Astrocyte (in vitro differentiated cells and primary cell): ENCODE measurements at regions not wholly inside any gene's neighbourhood (a gene's known extent, or its start where the extent isn't known, plus 50 kb on each side); places are given as distances from the start of the nearest gene placed in this dataset.

Experiments
- DNase-seq: peaks from one replicate; pipeline ENCODE4 v3.0.0-alpha.2; 2010; ENCODE audit warnings: low read depth
- FAIRE-seq: peaks from 2 replicates; lab custom pipeline; 2011; peaks lifted over from hg19 to GRCh38; lab: Jason Lieb, UNC
- H2AFZ ChIP-seq: 2 replicates; pipeline ENCODE4 v1.6.0; 2012; ENCODE audit warnings: low read depth, low read length, inconsistent platforms
- H3K27ac ChIP-seq: 2 replicates; pipeline ENCODE4 v1.5.1; 2011; ENCODE audit warnings: low read depth, low read length, inconsistent platforms
- H3K27me3 ChIP-seq: 2 replicates; pipeline ENCODE4 v1.6.0; 2011; ENCODE audit warnings: low read length, inconsistent platforms; ENCODE audit not compliant: insufficient read depth
- H3K36me3 ChIP-seq: 2 replicates; pipeline ENCODE4 v1.5.1; 2011; ENCODE audit warnings: low read length, inconsistent platforms; ENCODE audit not compliant: insufficient read depth
- H3K4me1 ChIP-seq: 2 replicates; pipeline ENCODE4 v1.5.1; 2011; ENCODE audit warnings: low read length, inconsistent platforms; ENCODE audit not compliant: insufficient read depth
- H3K4me2 ChIP-seq: 2 replicates; pipeline ENCODE4 v1.6.0; 2012; ENCODE audit warnings: low read length, inconsistent platforms
- H3K4me3 ChIP-seq: 2 replicates; pipeline ENCODE4 v1.5.1; 2011; ENCODE audit warnings: low read depth, mild to moderate bottlenecking, low read length, inconsistent platforms; ENCODE audit not compliant: insufficient read depth
- H3K79me2 ChIP-seq: 2 replicates; pipeline ENCODE4 v1.6.0; 2012; ENCODE audit warnings: mild to moderate bottlenecking, low read length, inconsistent platforms; ENCODE audit not compliant: insufficient read depth
- H3K9ac ChIP-seq: 2 replicates; pipeline ENCODE4 v1.6.0; 2012; ENCODE audit warnings: mild to moderate bottlenecking, low read length, inconsistent platforms
- H3K9me3 ChIP-seq: 2 replicates; pipeline ENCODE4 v1.5.1; 2012; ENCODE audit warnings: low read depth, mild to moderate bottlenecking, low read length, inconsistent platforms; ENCODE audit not compliant: insufficient read depth
- H4K20me1 ChIP-seq: 2 replicates; pipeline ENCODE4 v1.6.0; 2012; ENCODE audit warnings: low read length, inconsistent platforms; ENCODE audit not compliant: insufficient read depth
- H3K27ac Mint-ChIP-seq: one replicate; pipeline ENCODE4 v1.8.0; 2021; ENCODE audit warnings: mild to moderate bottlenecking, mixed read lengths; ENCODE audit not compliant: unreplicated experiment
- H3K27me3 Mint-ChIP-seq: one replicate; pipeline ENCODE4 v1.8.0; 2021; ENCODE audit warnings: low read depth, mixed read lengths; ENCODE audit not compliant: unreplicated experiment
- H3K36me3 Mint-ChIP-seq: one replicate; pipeline ENCODE4 v1.8.0; 2021; ENCODE audit warnings: low read depth, mixed read lengths; ENCODE audit not compliant: unreplicated experiment
- H3K4me1 Mint-ChIP-seq: one replicate; pipeline ENCODE4 v1.8.0; 2021; ENCODE audit warnings: low read depth, mixed read lengths; ENCODE audit not compliant: unreplicated experiment
- H3K4me3 Mint-ChIP-seq: one replicate; pipeline ENCODE4 v1.8.0; 2021; ENCODE audit warnings: mild to moderate bottlenecking, moderate library complexity, mixed read lengths; ENCODE audit not compliant: unreplicated experiment
- H3K9me3 Mint-ChIP-seq: one replicate; pipeline ENCODE4 v1.8.0; 2021; ENCODE audit warnings: mild to moderate bottlenecking, mixed read lengths; ENCODE audit not compliant: unreplicated experiment
- CTCF ChIP-seq: IDR thresholded peaks from 2 replicates; pipeline ENCODE4 v1.5.1; 2011; ENCODE audit warnings: low read depth, mild to moderate bottlenecking, inconsistent platforms, low read length, moderate library complexity; ENCODE audit not compliant: insufficient read depth
- EZH2 ChIP-seq: IDR thresholded peaks from 2 replicates; pipeline ENCODE4 v1.6.1; 2012; ENCODE audit warnings: mild to moderate bottlenecking, low read length, inconsistent platforms; ENCODE audit not compliant: insufficient read depth

GRCh38 chr22:49576241-49577141 is 251.2 kb downstream of the BRD1 start:
- H3K4me3 Mint-ChIP-seq = no peak overlapping the region
- no peak for DNase-seq
- H3K27me3 ChIP-seq = no peaks in the 10 kb centered on the region
- H3K27me3 Mint-ChIP-seq = peaks cover 19% of the 10 kb centered on the region
- no peak overlapping the region for H3K9ac ChIP-seq
- no peak overlapping the region for H3K27ac Mint-ChIP-seq
- no peaks in the 10 kb centered on the region for H3K4me1 Mint-ChIP-seq
- no peak for TF ChIP-seq CTCF
- TF ChIP-seq EZH2 = no peak
- H3K9me3 Mint-ChIP-seq = peaks cover 7% of the 10 kb centered on the region
- H3K4me1 ChIP-seq = no peaks in the 10 kb centered on the region
- no peak overlapping the region for H3K4me2 ChIP-seq
- H3K36me3 ChIP-seq = no peaks in the 10 kb centered on the region
- H3K36me3 Mint-ChIP-seq = no peaks in the 10 kb centered on the region
- no peak overlapping the region for H2AFZ ChIP-seq
- H3K4me3 ChIP-seq = no peak overlapping the region
- no peaks in the 10 kb centered on the region for H4K20me1 ChIP-seq
- no peaks in the 10 kb centered on the region for H3K79me2 ChIP-seq
- H3K27ac ChIP-seq = no peak overlapping the region
- H3K9me3 ChIP-seq = peaks cover 13% of the 10 kb centered on the region
- FAIRE-seq = no peak

GRCh38 chr22:49575703-49576081 is 252.0 kb downstream of the BRD1 start:
- no peak overlapping the region for H2AFZ ChIP-seq
- H3K9me3 Mint-ChIP-seq = peaks cover 7% of the 10 kb centered on the region
- no peak overlapping the region for H3K4me3 Mint-ChIP-seq
- peaks cover 19% of the 10 kb centered on the region for H3K27me3 Mint-ChIP-seq
- FAIRE-seq = no peak
- no peaks in the 10 kb centered on the region for H3K79me2 ChIP-seq
- H3K27me3 ChIP-seq = no peaks in the 10 kb centered on the region
- H3K4me1 ChIP-seq = no peaks in the 10 kb centered on the region
- H3K4me2 ChIP-seq = no peak overlapping the region
- no peaks in the 10 kb centered on the region for H4K20me1 ChIP-seq
- TF ChIP-seq CTCF (no peak), EZH2 (no peak)
- no peaks in the 10 kb centered on the region for H3K36me3 Mint-ChIP-seq
- H3K4me3 ChIP-seq = no peak overlapping the region
- H3K9ac ChIP-seq = no peak overlapping the region
- DNase-seq = no peak
- no peaks in the 10 kb centered on the region for H3K36me3 ChIP-seq
- peaks cover 9% of the 10 kb centered on the region for H3K9me3 ChIP-seq
- no peak overlapping the region for H3K27ac Mint-ChIP-seq
- no peaks in the 10 kb centered on the region for H3K4me1 Mint-ChIP-seq
- H3K27ac ChIP-seq = no peak overlapping the region
